ENCODE measurements at regions not wholly inside any gene's neighbourhood (a gene's known extent, or its start where the extent isn't known, plus 50 kb on each side); places are given as distances from the start of the nearest gene placed in this dataset.

- DNase-seq = no peak
Observed at GRCh38 chr5:106167766-106168165, 1503.0 kb downstream of the EFNA5 start.

GRCh38 chr5:106163233-106163632 lies 1507.5 kb downstream of the EFNA5 start:
- no peak for DNase-seq

- no peak for DNase-seq
Observed at GRCh38 chr5:106159616-106160015, 1511.1 kb downstream of the EFNA5 start.

- DNase-seq = no peak
Observed at GRCh38 chr5:106154280-106154716, 1516.4 kb downstream of the EFNA5 start.

- DNase-seq = no peak
Observed at GRCh38 chr5:106152569-106152968, 1518.2 kb downstream of the EFNA5 start.

- DNase-seq = no peak
Observed at GRCh38 chr5:106142116-106142515, 1528.6 kb downstream of the EFNA5 start.

GRCh38 chr5:106140101-106140500 lies 1530.6 kb downstream of the EFNA5 start:
- no peak for DNase-seq

- DNase-seq = no peak
Observed at GRCh38 chr5:106136061-106136460, 1534.7 kb downstream of the EFNA5 start.

GRCh38 chr5:106135473-106135872 lies 1535.3 kb downstream of the EFNA5 start:
- no peak for DNase-seq

- no peak for DNase-seq
Observed at GRCh38 chr5:106134549-106134948, 1536.2 kb downstream of the EFNA5 start.

- DNase-seq = no peak
Observed at GRCh38 chr5:106127985-106128384, 1542.8 kb downstream of the EFNA5 start.

GRCh38 chr5:106127341-106127781 lies 1543.4 kb downstream of the EFNA5 start:
- DNase-seq = no peak

GRCh38 chr5:106121972-106122605 lies 1548.6 kb downstream of the EFNA5 start:
- no peak for DNase-seq

GRCh38 chr5:106116682-106117081 lies 1554.1 kb downstream of the EFNA5 start:
- DNase-seq = no peak

GRCh38 chr5:106113922-106114321 lies 1556.8 kb downstream of the EFNA5 start:
- DNase-seq = no peak

- no peak for DNase-seq
Observed at GRCh38 chr5:106106384-106106783, 1564.4 kb downstream of the EFNA5 start.

GRCh38 chr5:106097340-106097739 lies 1573.4 kb downstream of the EFNA5 start:
- DNase-seq = no peak

GRCh38 chr5:106094839-106095238 lies 1575.9 kb downstream of the EFNA5 start:
- no peak for DNase-seq

GRCh38 chr5:106094204-106094607 lies 1576.5 kb downstream of the EFNA5 start:
- no peak for DNase-seq

GRCh38 chr5:106093134-106093533 lies 1577.6 kb downstream of the EFNA5 start:
- no peak for DNase-seq

- DNase-seq = no peak
Observed at GRCh38 chr5:106092455-106092854, 1578.3 kb downstream of the EFNA5 start.

GRCh38 chr5:106089073-106089472 lies 1581.7 kb downstream of the EFNA5 start:
- no peak for DNase-seq

GRCh38 chr5:106088462-106088861 lies 1582.3 kb downstream of the EFNA5 start:
- no peak for DNase-seq

- DNase-seq = no peak
Observed at GRCh38 chr5:106086352-106086751, 1584.4 kb downstream of the EFNA5 start.

GRCh38 chr5:106085556-106085955 lies 1585.2 kb downstream of the EFNA5 start:
- no peak for DNase-seq

Measured in CD4-positive, alpha-beta T cell treated with Interleukin-17A for 1 hour (primary cell).